ENCODE measurements at regions not wholly inside any gene's neighbourhood (a gene's known extent, or its start where the extent isn't known, plus 50 kb on each side); places are given as distances from the start of the nearest gene placed in this dataset.
A peak's percentile ranks its signal among the peaks of the same experiment; 100 is the strongest.

DNA sequence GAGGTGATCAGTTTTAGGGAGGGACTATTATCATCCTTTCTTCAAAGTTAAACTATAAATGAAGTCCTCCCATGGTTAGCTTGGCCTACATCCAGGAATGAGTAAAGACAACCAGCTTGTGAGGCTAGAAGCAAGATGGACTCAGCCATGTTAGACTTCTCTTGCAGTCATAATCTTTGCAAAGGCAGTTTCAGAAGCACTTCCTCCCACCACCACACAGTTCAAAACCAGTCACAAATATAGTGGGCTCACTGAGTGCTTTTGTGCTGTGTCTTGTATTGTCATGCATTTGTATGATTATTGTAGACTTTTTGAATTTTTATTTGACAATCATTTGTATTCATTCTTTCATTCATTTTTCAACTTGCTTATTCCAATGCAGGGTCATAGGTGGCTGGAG is 204.5 kb downstream of the ZNF674 start:
- no peaks in the 10 kb centered on the region for H3K4me1 ChIP-seq (ENCODE audit: control insufficient read depth, insufficient read depth, low read length)
- no peak overlapping the region for H3K27ac ChIP-seq (ENCODE audit: extremely low read depth, low read depth, low read length)
- POLR2A ChIA-PET, result no interaction called here
- no peaks in the 10 kb centered on the region for H3K9me3 ChIP-seq (ENCODE audit: control insufficient read depth, insufficient read depth, low read depth, low read length)
- no peak for TF ChIP-seq ZNF391 (tag by site-specific recombination; IDR thresholded peaks at IDR 0.05; ENCODE audit: borderline replicate concordance, low read depth)
- TF ChIP-seq ZNF610 (tag by site-specific recombination; IDR thresholded peaks at IDR 0.05; ENCODE audit: borderline replicate concordance), result no peak
- TF ChIP-seq, protein P1, sequence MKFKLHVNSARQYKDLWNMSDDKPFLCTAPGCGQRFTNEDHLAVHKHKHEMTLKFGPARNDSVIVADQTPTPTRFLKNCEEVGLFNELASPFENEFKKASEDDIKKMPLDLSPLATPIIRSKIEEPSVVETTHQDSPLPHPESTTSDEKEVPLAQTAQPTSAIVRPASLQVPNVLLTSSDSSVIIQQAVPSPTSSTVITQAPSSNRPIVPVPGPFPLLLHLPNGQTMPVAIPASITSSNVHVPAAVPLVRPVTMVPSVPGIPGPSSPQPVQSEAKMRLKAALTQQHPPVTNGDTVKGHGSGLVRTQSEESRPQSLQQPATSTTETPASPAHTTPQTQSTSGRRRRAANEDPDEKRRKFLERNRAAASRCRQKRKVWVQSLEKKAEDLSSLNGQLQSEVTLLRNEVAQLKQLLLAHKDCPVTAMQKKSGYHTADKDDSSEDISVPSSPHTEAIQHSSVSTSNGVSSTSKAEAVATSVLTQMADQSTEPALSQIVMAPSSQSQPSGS (tag by site-specific recombination; IDR thresholded peaks at IDR 0.05; ENCODE audit: low read depth), result no peak
- no peak for TF ChIP-seq SP7 (tag by site-specific recombination; IDR thresholded peaks at IDR 0.05)
- TF ChIP-seq, protein P2, sequence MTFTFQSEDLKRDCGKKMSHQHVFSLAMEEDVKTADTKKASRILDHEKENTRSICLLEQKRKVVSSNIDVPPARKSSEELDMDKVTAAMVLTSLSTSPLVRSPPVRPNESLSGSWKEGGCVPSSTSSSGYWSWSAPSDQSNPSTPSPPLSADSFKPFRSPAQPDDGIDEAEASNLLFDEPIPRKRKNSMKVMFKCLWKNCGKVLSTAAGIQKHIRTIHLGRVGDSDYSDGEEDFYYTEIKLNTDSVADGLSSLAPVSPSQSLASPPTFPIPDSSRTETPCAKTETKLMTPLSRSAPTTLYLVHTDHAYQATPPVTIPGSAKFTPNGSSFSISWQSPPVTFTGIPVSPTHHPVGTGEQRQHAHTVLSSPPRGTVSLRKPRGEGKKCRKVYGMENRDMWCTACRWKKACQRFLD (tag by site-specific recombination; IDR thresholded peaks at IDR 0.05), result no peak
- no peak for TF ChIP-seq ZBTB17 (tag by site-specific recombination; IDR thresholded peaks at IDR 0.05)
- TF ChIP-seq ZFHX2 (tag by site-specific recombination; conservative IDR thresholded peaks at IDR 0.05), result no peak
- no peak for TF ChIP-seq ZNF184 (tag by site-specific recombination; IDR thresholded peaks at IDR 0.05)
- no peak for TF ChIP-seq ZNF571 (tag by site-specific recombination; IDR thresholded peaks at IDR 0.05)
- no peak for TF ChIP-seq IKZF3 (tag by site-specific recombination; IDR thresholded peaks at IDR 0.05)
- TF ChIP-seq ZNF132 (tag by site-specific recombination; IDR thresholded peaks at IDR 0.05; ENCODE audit: borderline replicate concordance), result no peak
- no peak for TF ChIP-seq ZNF10 (tag by site-specific recombination; IDR thresholded peaks at IDR 0.05)
- no peak overlapping the region for H3K4me3 ChIP-seq (ENCODE audit: low read depth, low read length)
- H3K36me3 ChIP-seq (ENCODE audit: control insufficient read depth in 2 of 2, insufficient read depth in 1 of 2, low read length in 2 of 2), result no peaks in the 10 kb centered on the region
- CTCF ChIA-PET, result no interaction called here

DNA sequence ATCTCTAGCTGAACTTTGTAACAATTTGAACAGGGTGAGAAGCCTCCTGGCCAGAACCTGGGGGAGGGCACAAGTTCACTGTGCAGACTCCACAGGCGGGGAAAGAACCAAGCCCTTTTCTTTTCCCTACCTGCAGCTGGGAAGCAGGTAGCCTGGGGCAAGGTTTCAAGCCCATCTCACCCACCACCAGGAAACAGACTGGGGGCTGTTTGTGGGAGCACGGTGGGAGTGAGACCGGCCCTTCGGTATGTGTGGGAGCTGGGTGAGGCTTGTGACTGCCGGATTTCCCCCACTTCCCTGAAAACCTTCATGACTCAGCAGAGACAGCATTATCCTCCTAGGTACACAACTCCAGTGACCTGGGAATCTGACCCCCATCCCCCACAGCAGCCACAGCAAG is 211.7 kb downstream of the ZNF674 start:
- no peaks in the 10 kb centered on the region for H3K36me3 ChIP-seq (ENCODE audit: control insufficient read depth in 2 of 2, insufficient read depth in 1 of 2, low read length in 2 of 2)
- no peak for TF ChIP-seq ZNF239 (tag by site-specific recombination; IDR thresholded peaks at IDR 0.05)
- peak; percentile 34; the same call in 1 of the 2 replicates for TF ChIP-seq EGR2 (tag by site-specific recombination; IDR thresholded peaks at IDR 0.05; ENCODE audit: low read depth)
- TF ChIP-seq, protein P3, sequence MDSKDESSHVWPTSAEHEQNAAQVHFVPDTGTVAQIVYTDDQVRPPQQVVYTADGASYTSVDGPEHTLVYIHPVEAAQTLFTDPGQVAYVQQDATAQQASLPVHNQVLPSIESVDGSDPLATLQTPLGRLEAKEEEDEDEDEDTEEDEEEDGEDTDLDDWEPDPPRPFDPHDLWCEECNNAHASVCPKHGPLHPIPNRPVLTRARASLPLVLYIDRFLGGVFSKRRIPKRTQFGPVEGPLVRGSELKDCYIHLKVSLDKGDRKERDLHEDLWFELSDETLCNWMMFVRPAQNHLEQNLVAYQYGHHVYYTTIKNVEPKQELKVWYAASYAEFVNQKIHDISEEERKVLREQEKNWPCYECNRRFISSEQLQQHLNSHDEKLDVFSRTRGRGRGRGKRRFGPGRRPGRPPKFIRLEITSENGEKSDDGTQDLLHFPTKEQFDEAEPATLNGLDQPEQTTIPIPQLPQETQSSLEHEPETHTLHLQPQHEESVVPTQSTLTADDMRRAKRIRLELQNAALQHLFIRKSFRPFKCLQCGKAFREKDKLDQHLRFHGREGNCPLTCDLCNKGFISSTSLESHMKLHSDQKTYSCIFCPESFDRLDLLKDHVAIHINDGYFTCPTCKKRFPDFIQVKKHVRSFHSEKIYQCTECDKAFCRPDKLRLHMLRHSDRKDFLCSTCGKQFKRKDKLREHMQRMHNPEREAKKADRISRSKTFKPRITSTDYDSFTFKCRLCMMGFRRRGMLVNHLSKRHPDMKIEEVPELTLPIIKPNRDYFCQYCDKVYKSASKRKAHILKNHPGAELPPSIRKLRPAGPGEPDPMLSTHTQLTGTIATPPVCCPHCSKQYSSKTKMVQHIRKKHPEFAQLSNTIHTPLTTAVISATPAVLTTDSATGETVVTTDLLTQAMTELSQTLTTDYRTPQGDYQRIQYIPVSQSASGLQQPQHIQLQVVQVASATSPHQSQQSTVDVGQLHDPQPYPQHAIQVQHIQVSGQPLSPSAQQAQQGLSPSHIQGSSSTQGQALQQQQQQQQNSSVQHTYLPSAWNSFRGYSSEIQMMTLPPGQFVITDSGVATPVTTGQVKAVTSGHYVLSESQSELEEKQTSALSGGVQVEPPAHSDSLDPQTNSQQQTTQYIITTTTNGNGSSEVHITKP (tag by site-specific recombination; IDR thresholded peaks at IDR 0.05), result no peak
- TF ChIP-seq, protein P4, sequence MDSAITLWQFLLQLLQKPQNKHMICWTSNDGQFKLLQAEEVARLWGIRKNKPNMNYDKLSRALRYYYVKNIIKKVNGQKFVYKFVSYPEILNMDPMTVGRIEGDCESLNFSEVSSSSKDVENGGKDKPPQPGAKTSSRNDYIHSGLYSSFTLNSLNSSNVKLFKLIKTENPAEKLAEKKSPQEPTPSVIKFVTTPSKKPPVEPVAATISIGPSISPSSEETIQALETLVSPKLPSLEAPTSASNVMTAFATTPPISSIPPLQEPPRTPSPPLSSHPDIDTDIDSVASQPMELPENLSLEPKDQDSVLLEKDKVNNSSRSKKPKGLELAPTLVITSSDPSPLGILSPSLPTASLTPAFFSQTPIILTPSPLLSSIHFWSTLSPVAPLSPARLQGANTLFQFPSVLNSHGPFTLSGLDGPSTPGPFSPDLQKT (IDR thresholded peaks at IDR 0.05; ENCODE audit: borderline replicate concordance, low read depth, low read length), result no peak
- TF ChIP-seq KLF7 (tag by site-specific recombination; IDR thresholded peaks at IDR 0.05; ENCODE audit: borderline replicate concordance), result no peak
- TF ChIP-seq, protein P5, sequence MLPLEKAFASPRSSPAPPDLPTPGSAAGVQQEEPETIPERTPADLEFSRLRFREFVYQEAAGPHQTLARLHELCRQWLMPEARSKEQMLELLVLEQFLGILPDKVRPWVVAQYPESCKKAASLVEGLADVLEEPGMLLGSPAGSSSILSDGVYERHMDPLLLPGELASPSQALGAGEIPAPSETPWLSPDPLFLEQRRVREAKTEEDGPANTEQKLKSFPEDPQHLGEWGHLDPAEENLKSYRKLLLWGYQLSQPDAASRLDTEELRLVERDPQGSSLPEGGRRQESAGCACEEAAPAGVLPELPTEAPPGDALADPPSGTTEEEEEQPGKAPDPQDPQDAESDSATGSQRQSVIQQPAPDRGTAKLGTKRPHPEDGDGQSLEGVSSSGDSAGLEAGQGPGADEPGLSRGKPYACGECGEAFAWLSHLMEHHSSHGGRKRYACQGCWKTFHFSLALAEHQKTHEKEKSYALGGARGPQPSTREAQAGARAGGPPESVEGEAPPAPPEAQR (tag by site-specific recombination; IDR thresholded peaks at IDR 0.05), result no peak
- TF ChIP-seq ZNF837 (tag by site-specific recombination; IDR thresholded peaks at IDR 0.05), result no peak
- H3K9me3 ChIP-seq (ENCODE audit: control insufficient read depth, insufficient read depth, low read depth, low read length), result no peaks in the 10 kb centered on the region
- no peak overlapping the region for H3K27ac ChIP-seq (ENCODE audit: extremely low read depth, low read depth, low read length)
- H3K4me1 ChIP-seq (ENCODE audit: control insufficient read depth, insufficient read depth, low read length), result no peaks in the 10 kb centered on the region
- no peak overlapping the region for H3K4me3 ChIP-seq (ENCODE audit: low read depth, low read length)
- POLR2A ChIA-PET, result no interaction called here
- CTCF ChIA-PET, result no interaction called here

Data from HEK293 (cell line).